ENCODE measurements at regions not wholly inside any gene's neighbourhood (a gene's known extent, or its start where the extent isn't known, plus 50 kb on each side); places are given as distances from the start of the nearest gene placed in this dataset.

- no peaks in the 10 kb centered on the region for H3K9me3 Mint-ChIP-seq
- H3K4me1 Mint-ChIP-seq (ENCODE audit: low read depth): peaks cover 10% of the 10 kb centered on the region; the same call in 1 of the 2 replicates
- no peak overlapping the region for H3K27ac Mint-ChIP-seq
- peaks cover 1% of the 10 kb centered on the region; the same call in 1 of the 2 replicates for H3K27me3 Mint-ChIP-seq (ENCODE audit: insufficient read depth)
- no peak for TF ChIP-seq CTCF (IDR thresholded peaks at IDR 0.05)
- no peaks in the 10 kb centered on the region; the same call in 1 of the 2 replicates for H3K36me3 Mint-ChIP-seq (ENCODE audit: low read depth)
- no peak for DNase-seq
- H3K4me3 Mint-ChIP-seq: no peak overlapping the region
Observed at GRCh38 chr17:13442361-13442760, 159.4 kb downstream of the HS3ST3A1 start.

GRCh38 chr17:13441873-13442272, 159.9 kb downstream of the HS3ST3A1 start:
- no peak for TF ChIP-seq CTCF (IDR thresholded peaks at IDR 0.05)
- Mint-ChIP-seq H3K9me3 (no peaks in the 10 kb centered on the region), H3K36me3 (ENCODE audit: low read depth) (no peaks in the 10 kb centered on the region; the same call in 1 of the 2 replicates), H3K27ac (no peak overlapping the region), H3K4me3 (no peak overlapping the region), H3K27me3 (ENCODE audit: insufficient read depth) (peaks cover 1% of the 10 kb centered on the region; the same call in 1 of the 2 replicates), H3K4me1 (ENCODE audit: low read depth) (peaks cover 10% of the 10 kb centered on the region; the same call in 1 of the 2 replicates)
- DNase-seq: no peak

DNA sequence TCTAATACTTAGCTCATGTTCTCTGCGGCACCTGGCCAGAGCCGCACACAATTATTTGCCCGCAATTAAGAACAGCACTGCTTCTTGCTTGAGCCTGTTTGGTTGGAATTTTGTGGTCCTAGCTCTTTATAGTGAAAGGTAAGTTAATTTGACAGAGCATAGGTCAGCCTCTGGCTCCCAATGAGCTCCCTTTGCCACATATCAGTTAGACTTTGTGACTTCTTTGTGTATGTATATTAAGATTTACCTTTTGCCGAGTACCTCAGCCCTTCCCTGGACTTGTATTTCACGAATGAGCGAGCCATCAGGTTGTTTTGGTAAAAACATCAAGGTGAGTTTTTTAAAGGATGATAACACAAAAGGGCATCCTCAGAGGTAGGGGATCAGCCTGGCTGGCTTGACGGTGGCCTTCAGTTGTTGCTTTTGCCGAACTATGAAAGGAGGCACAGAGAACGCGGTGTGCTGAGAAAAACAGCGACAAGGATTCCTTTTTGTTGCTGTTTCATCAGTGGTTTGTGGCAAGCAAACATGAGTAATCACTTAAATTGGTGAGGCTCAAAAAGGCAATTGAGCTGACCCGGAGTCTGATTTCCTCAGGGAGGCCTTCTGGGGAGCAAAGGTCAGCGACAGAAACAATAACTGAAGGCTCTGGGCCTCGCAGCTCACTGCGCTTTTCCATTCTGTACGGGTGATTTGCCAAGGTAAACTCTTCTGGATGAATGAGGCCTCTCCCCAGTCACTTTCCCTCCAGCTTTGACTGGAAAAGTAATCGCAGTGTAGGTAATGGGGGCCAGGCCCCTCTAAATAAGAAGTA, 163.6 kb downstream of the HS3ST3A1 start:
- Mint-ChIP-seq H3K9me3 (peaks cover 4% of the 10 kb centered on the region), H3K4me1 (ENCODE audit: low read depth) (peaks cover 10% of the 10 kb centered on the region; the same call in 1 of the 2 replicates), H3K27me3 (ENCODE audit: insufficient read depth) (no peaks in the 10 kb centered on the region), H3K36me3 (ENCODE audit: low read depth) (peaks cover 11% of the 10 kb centered on the region), H3K4me3 (no peak overlapping the region), H3K27ac (no peak overlapping the region)
- no peak for TF ChIP-seq CTCF (IDR thresholded peaks at IDR 0.05)
- DNase-seq: no peak

DNA sequence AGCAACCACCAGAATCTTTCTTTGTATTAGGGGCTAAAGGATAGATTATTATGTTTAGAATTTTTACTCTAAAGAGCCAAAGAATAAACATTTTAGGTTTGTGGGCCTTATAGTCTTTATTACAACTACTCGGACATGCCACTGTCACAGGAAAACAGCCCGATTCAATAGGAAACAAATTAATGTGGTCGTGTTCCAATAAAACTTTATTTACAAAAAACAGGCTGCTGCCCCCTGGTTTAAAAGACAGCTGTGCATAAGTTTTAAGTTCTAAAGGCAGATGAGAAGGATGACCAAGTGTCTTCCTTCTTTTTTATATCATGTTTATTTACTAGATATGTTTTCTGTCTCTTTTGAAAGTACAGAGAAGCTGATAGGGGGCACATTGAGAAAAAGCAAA, 166.5 kb downstream of the HS3ST3A1 start:
- no peaks in the 10 kb centered on the region for H3K27me3 Mint-ChIP-seq (ENCODE audit: insufficient read depth)
- no peak overlapping the region for H3K4me3 Mint-ChIP-seq
- peaks cover 4% of the 10 kb centered on the region for H3K9me3 Mint-ChIP-seq

GRCh38 chr17:13429201-13429600, 172.5 kb downstream of the HS3ST3A1 start:
- peak overlapping the region; percentile 65 for H3K4me3 Mint-ChIP-seq
- H3K36me3 Mint-ChIP-seq (ENCODE audit: low read depth): peaks cover 7% of the 10 kb centered on the region
- peak overlapping the region; percentile 92 for H3K27ac Mint-ChIP-seq
- peaks cover 40% of the 10 kb centered on the region for H3K4me1 Mint-ChIP-seq (ENCODE audit: low read depth)
- no peaks in the 10 kb centered on the region for H3K27me3 Mint-ChIP-seq (ENCODE audit: insufficient read depth)
- DNase-seq: peak; percentile 91
- no peaks in the 10 kb centered on the region; the same call in 1 of the 2 replicates for H3K9me3 Mint-ChIP-seq
- TF ChIP-seq CTCF (IDR thresholded peaks at IDR 0.05): no peak

More for the DNA sequence above, 166.5 kb downstream of the HS3ST3A1 start:
- DNase-seq: no peak
- H3K4me1 Mint-ChIP-seq (ENCODE audit: low read depth): peaks cover 15% of the 10 kb centered on the region
- peaks cover 15% of the 10 kb centered on the region for H3K36me3 Mint-ChIP-seq (ENCODE audit: low read depth)
- H3K27ac Mint-ChIP-seq: no peak overlapping the region
- TF ChIP-seq CTCF (IDR thresholded peaks at IDR 0.05): no peak
